Neuronal stem cell (in vitro differentiated cells): ENCODE measurements at regions not wholly inside any gene's neighbourhood (a gene's known extent, or its start where the extent isn't known, plus 50 kb on each side); places are given as distances from the start of the nearest gene placed in this dataset.

Experiments
- DNase-seq: peaks from one replicate; pipeline ENCODE4 v3.0.0-alpha.2; 2013; ENCODE audit warnings: low spot score
- H2AFZ ChIP-seq: one replicate; pipeline ENCODE4 v1.6.1; 2013; ENCODE audit warnings: mild to moderate bottlenecking, low read length, inconsistent platforms
- H2AK5ac ChIP-seq: 2 replicates; pipeline ENCODE4 v1.6.1; 2013; ENCODE audit warnings: low read depth, mild to moderate bottlenecking, inconsistent platforms, low read length, moderate library complexity, mixed read lengths
- H2BK120ac ChIP-seq: 2 replicates; pipeline ENCODE4 v1.6.1; 2013; ENCODE audit warnings: low read depth, mild to moderate bottlenecking, inconsistent platforms, low read length, moderate library complexity, mixed read lengths
- H2BK12ac ChIP-seq: one replicate; pipeline ENCODE4 v1.6.1; 2013; ENCODE audit warnings: low read length, inconsistent platforms
- H2BK15ac ChIP-seq: 2 replicates; pipeline ENCODE4 v1.6.1; 2013; ENCODE audit warnings: mild to moderate bottlenecking, low read length, inconsistent platforms, mixed read lengths
- H2BK5ac ChIP-seq: one replicate; pipeline ENCODE4 v1.6.1; 2013; ENCODE audit warnings: inconsistent platforms, mild to moderate bottlenecking, low read length, moderate library complexity
- H3K14ac ChIP-seq: one replicate; pipeline ENCODE4 v1.6.1; 2013; ENCODE audit warnings: low read length, inconsistent platforms
- H3K18ac ChIP-seq: 2 replicates; pipeline ENCODE4 v1.6.1; 2013; ENCODE audit warnings: low read length, inconsistent platforms
- H3K23ac ChIP-seq: 2 replicates; pipeline ENCODE4 v1.6.1; 2013; ENCODE audit warnings: low read depth, mild to moderate bottlenecking, mixed read lengths, low read length, inconsistent platforms; ENCODE audit not compliant: poor library complexity
- H3K27ac ChIP-seq: replicated peaks from 3 replicates; pipeline ENCODE4 v1.5.1; 2013; ENCODE audit warnings: low read length, inconsistent platforms
- H3K27me3 ChIP-seq, 3 experiments: 2 replicates each; pipeline ENCODE4 v1.6.1; 2013; ENCODE audit warnings: low read length in 3 of 3, mild to moderate bottlenecking in 2 of 3, inconsistent platforms in 1 of 3, low read depth in 1 of 3, mixed read lengths in 1 of 3, moderate library complexity in 1 of 3; ENCODE audit not compliant: control insufficient read depth in 3 of 3, insufficient read depth in 3 of 3
- H3K36me3 ChIP-seq, 2 donors: replicated peaks in 1 of 2; 2 replicates each; pipeline ENCODE4 v1.6.1; 2013; ENCODE audit warnings: low read length in 2 of 2; ENCODE audit not compliant: control insufficient read depth in 2 of 2, insufficient read depth in 2 of 2
- H3K4ac ChIP-seq: 2 replicates; pipeline ENCODE4 v1.6.1; 2013; ENCODE audit warnings: inconsistent platforms, mild to moderate bottlenecking, low read length, moderate library complexity
- H3K4me1 ChIP-seq, 2 donors: 1 replicate in 1 of 2; 2 replicates in 1 of 2; pipeline ENCODE4 v1.6.1; 2013; ENCODE audit warnings: low read length in 2 of 2, low read depth in 1 of 2; ENCODE audit not compliant: control insufficient read depth in 2 of 2, insufficient read depth in 1 of 2
- H3K4me2 ChIP-seq: one replicate; pipeline ENCODE4 v1.6.1; 2013; ENCODE audit warnings: mild to moderate bottlenecking, low read length, inconsistent platforms; ENCODE audit not compliant: insufficient read depth, poor library complexity, severe bottlenecking
- H3K4me3 ChIP-seq, 2 donors: 2 replicates each; pipeline ENCODE4 v1.5.1; 2013; ENCODE audit warnings: low read length in 2 of 2, mild to moderate bottlenecking in 2 of 2, inconsistent platforms in 1 of 2, moderate library complexity in 1 of 2
- H3K79me1 ChIP-seq: one replicate; pipeline ENCODE4 v1.6.1; 2013; ENCODE audit warnings: low read depth, mild to moderate bottlenecking, inconsistent platforms, low read length, moderate library complexity
- H3K9ac ChIP-seq: one replicate; pipeline ENCODE4 v1.6.1; 2013; ENCODE audit warnings: mild to moderate bottlenecking, low read depth, low read length, inconsistent platforms; ENCODE audit not compliant: poor library complexity
- H3K9me3 ChIP-seq, 2 donors: replicated peaks in 1 of 2; 2 replicates each; pipeline versions ENCODE3 to v1.6.1; 2013; ENCODE audit warnings: low read length in 2 of 2, mild to moderate bottlenecking in 2 of 2, inconsistent platforms in 1 of 2, low read depth in 1 of 2, mixed read lengths in 1 of 2, moderate library complexity in 1 of 2; ENCODE audit not compliant: control insufficient read depth in 2 of 2, insufficient read depth in 1 of 2
- H4K8ac ChIP-seq: one replicate; pipeline ENCODE4 v1.6.1; 2013; ENCODE audit warnings: low read depth, mild to moderate bottlenecking, inconsistent platforms, low read length, moderate library complexity
- H4K91ac ChIP-seq: one replicate; pipeline ENCODE4 v1.6.1; 2013; ENCODE audit warnings: low read length, low read depth, mild to moderate bottlenecking, inconsistent platforms; ENCODE audit not compliant: poor library complexity
- WGBS, 2 donors: extraction: QIAGEN DNeasy Blood & Tissue Kit; methylation state at CpG; one replicate each; pipeline ENCODE4 v1.1.7; 2013; ENCODE audit warnings: missing lambda C conversion rate in 2 of 2, mixed read lengths in 1 of 2; ENCODE audit not compliant: insufficient read length in 2 of 2, insufficient replicate concordance in 1 of 2; ENCODE audit errors: extremely low coverage in 2 of 2; 5-methylcytosine and 5-hydroxymethylcytosine counted together

DNA sequence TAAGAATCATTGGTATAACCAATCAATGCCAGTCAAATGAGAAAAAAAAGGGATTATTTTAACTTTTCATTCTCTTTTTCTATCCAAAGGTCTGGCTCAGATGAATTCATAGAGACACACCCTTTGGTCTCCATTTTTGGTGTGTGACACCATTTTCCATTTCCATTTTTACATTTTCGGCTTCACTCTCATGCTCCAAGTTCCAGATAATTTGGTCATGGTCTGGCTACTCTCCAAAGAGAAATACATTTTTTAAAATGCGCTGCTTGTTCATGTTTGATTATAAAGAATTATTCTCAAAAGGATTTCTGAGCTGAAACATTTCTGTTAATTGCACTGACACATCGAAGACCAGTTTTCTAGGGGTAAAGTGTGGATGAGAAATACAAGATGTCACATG, 51.6 kb upstream of the FIBIN start:
- WGBS, 2 donors, result no CpG with 5 or more reads among the region's 3 CpGs
- H3K14ac ChIP-seq, result no peak overlapping the region

GRCh38 chr11:26943636-26944035, 50.3 kb upstream of the FIBIN start:
- H3K36me3 ChIP-seq, result no peaks in the 10 kb centered on the region
- H3K18ac ChIP-seq, result no peak overlapping the region
- no peak overlapping the region for H3K23ac ChIP-seq
- H2BK5ac ChIP-seq, result no peak overlapping the region
- no peak overlapping the region for H4K8ac ChIP-seq
- H2BK12ac ChIP-seq, result no peak overlapping the region
- no peaks in the 10 kb centered on the region for H3K9me3 ChIP-seq
- no peak overlapping the region for H3K4ac ChIP-seq
- no peak overlapping the region for H2AFZ ChIP-seq
- H3K79me1 ChIP-seq, result no peaks in the 10 kb centered on the region
- DNase-seq, result no peak
- H3K9ac ChIP-seq, result no peak overlapping the region
- H3K14ac ChIP-seq, result no peak overlapping the region
- H2BK15ac ChIP-seq, result no peak overlapping the region
- no peaks in the 10 kb centered on the region for H3K4me1 ChIP-seq
- no peak overlapping the region for H4K91ac ChIP-seq
- H3K4me3 ChIP-seq, result no peak overlapping the region
- no peaks in the 10 kb centered on the region for H3K27me3 ChIP-seq
- WGBS, 2 donors, result no CpG with 5 or more reads among the region's 3 CpGs
- H3K27ac ChIP-seq, result no peak overlapping the region
- H2BK120ac ChIP-seq, result no peak overlapping the region
- no peak overlapping the region for H2AK5ac ChIP-seq
- H3K4me2 ChIP-seq, result no peak overlapping the region

More for the DNA sequence above, 51.6 kb upstream of the FIBIN start:
- Histone ChIP-seq H3K27ac (no peak overlapping the region), H3K36me3 (no peaks in the 10 kb centered on the region), H2AK5ac (no peak overlapping the region), H4K91ac (no peak overlapping the region), H3K4me2 (no peak overlapping the region), H3K4ac (no peak overlapping the region), H2BK12ac (no peak overlapping the region), H3K23ac (no peak overlapping the region), H3K9me3 (no peaks in the 10 kb centered on the region), H2BK15ac (no peak overlapping the region), H2BK120ac (no peak overlapping the region), H3K18ac (no peak overlapping the region), H3K9ac (no peak overlapping the region), H3K4me3 (no peak overlapping the region), H3K4me1 (no peaks in the 10 kb centered on the region), H2AFZ (no peak overlapping the region), H3K79me1 (no peaks in the 10 kb centered on the region), H2BK5ac (no peak overlapping the region), H4K8ac (no peak overlapping the region), H3K27me3 (no peaks in the 10 kb centered on the region)
- DNase-seq, result no peak
